HepG2 (cell line): ENCODE measurements at regions not wholly inside any gene's neighbourhood (a gene's known extent, or its start where the extent isn't known, plus 50 kb on each side); places are given as distances from the start of the nearest gene placed in this dataset.
"Not testable (repeated sequence)": the region's sequence is repeated elsewhere in the genome, so short reads cannot be mapped to it uniquely, and the experiment has no call there.

Experiments used
- ATAC-seq: fragments of 200-7000 bp; cut with Tn5 transposase; 3 replicates; pipeline ENCODE4 v1.9.1; 2020; ENCODE audit warnings: mild to moderate bottlenecking, moderate library complexity
- BruUV-seq: library from RNA; stranded (reverse); fragments of 400-500 nt; replicated peaks from 2 replicates; lab custom pipeline; 2021; lab: Mats Ljungman, UMichigan
- CTCF ChIA-PET: fragments of 300-600 bp; formaldehyde crosslinking; extraction: SDS; loops from one replicate; lab custom pipeline; 2021; ENCODE audit warnings: low total read pairs, inconsistent platforms, low intra/inter-chr PET ratio; lab: Yijun Ruan, JAX
- POLR2A ChIA-PET: fragments of 350-600 bp; sonication (Branson Sonifier 250); formaldehyde crosslinking; loops from one replicate; lab custom pipeline; 2020; ENCODE audit warnings: antibody characterized with exemption, inconsistent platforms; lab: Yijun Ruan, JAX
- DNase-seq: peaks from one replicate; pipeline ENCODE4 v3.0.0-alpha.2; 2015; ENCODE audit warnings: low spot score
- FAIRE-seq: peaks from 3 replicates; lab custom pipeline; 2011; peaks lifted over from hg19 to GRCh38; lab: Jason Lieb, UNC
- H2AFZ ChIP-seq: one replicate; pipeline ENCODE4 v1.6.1; 2011; ENCODE audit warnings: low read length, inconsistent platforms
- H3K27ac ChIP-seq: fragments of 300-600 bp; 3 replicates; pipeline ENCODE4 v1.8.0; 2011; ENCODE audit warnings: mixed run types, mild to moderate bottlenecking, mixed read lengths, low read length, inconsistent platforms; ENCODE audit not compliant: insufficient read depth; ENCODE audit errors: extremely low read length
- H3K27me3 ChIP-seq, 2 experiments: fragments of 200-600 bp in 1 of 2; 2 replicates in 1 of 2; 3 replicates in 1 of 2; pipeline versions ENCODE4 v1.6.0 to v1.8.0; 2011; ENCODE audit warnings: low read length in 2 of 2, mild to moderate bottlenecking in 2 of 2, moderate library complexity in 2 of 2, inconsistent platforms in 1 of 2; ENCODE audit not compliant: insufficient read depth in 2 of 2, control insufficient read depth in 1 of 2
- H3K36me3 ChIP-seq, 2 experiments: fragments of 200-600 bp in 1 of 2; replicated peaks in 1 of 2; 2 replicates in 1 of 2; 3 replicates in 1 of 2; pipeline versions ENCODE4 v1.5.1 to v1.8.0; 2011; ENCODE audit warnings: low read length in 2 of 2, inconsistent platforms in 1 of 2; ENCODE audit not compliant: insufficient read depth in 2 of 2, control insufficient read depth in 1 of 2
- H3K4me1 ChIP-seq: 2 replicates; pipeline ENCODE4 v1.5.1; 2012; ENCODE audit warnings: low read length, inconsistent platforms; ENCODE audit not compliant: insufficient read depth
- H3K4me2 ChIP-seq: 2 replicates; pipeline ENCODE4 v1.6.0; 2011; ENCODE audit warnings: low read depth, low read length, inconsistent platforms
- H3K4me3 ChIP-seq, 3 experiments: fragments of 200-600 bp in 1 of 3; sonication (generic), shearing (Covaris generic) in 1 of 3; replicated peaks in 1 of 3; 2 replicates each; pipeline ENCODE4 v1.5.1; 2011 to 2016; ENCODE audit warnings: low read length in 3 of 3, inconsistent platforms in 2 of 3, low read depth in 2 of 3, mild to moderate bottlenecking in 2 of 3, control low read depth in 1 of 3, mixed read lengths in 1 of 3; ENCODE audit not compliant: insufficient read depth in 1 of 3
- H3K79me2 ChIP-seq: one replicate; pipeline ENCODE4 v1.6.1; 2011; ENCODE audit warnings: low read length, inconsistent platforms; ENCODE audit not compliant: insufficient read depth
- H3K9ac ChIP-seq: 2 replicates; pipeline ENCODE4 v1.6.0; 2011; ENCODE audit warnings: mild to moderate bottlenecking, low read depth, low read length, inconsistent platforms; ENCODE audit not compliant: insufficient read depth
- H3K9me3 ChIP-seq: 2 replicates; pipeline ENCODE4 v1.5.1; 2012; ENCODE audit warnings: mild to moderate bottlenecking, low read length
- H4K20me1 ChIP-seq: 2 replicates; pipeline ENCODE4 v1.6.0; 2011; ENCODE audit warnings: inconsistent platforms, mild to moderate bottlenecking, low read length, moderate library complexity; ENCODE audit not compliant: insufficient read depth
- BHLHE40 ChIP-seq: IDR thresholded peaks from 2 replicates; pipeline ENCODE4 v1.6.1; 2011; ENCODE audit warnings: low read length, improper control_type of control experiment
- ZNF674 ChIP-seq: sonication (generic); formaldehyde crosslinking; IDR thresholded peaks from 2 replicates; pipeline ENCODE4 v1.5.0; 2020; ENCODE audit warnings: low read depth, mild to moderate bottlenecking, missing genetic modification reagents
- WGBS: methylation state at CpG from one replicate; pipeline ENCODE4 v1.1.6; 2017; ENCODE audit warnings: low lambda C conversion rate; 5-methylcytosine and 5-hydroxymethylcytosine counted together
- in situ Hi-C: cut with HindIII; loops from 2 replicates; pipeline ENCODE4 v1.10.0; 2017; ENCODE audit warnings: low pct_unique_long_range_greater_than_20kb; ENCODE audit not compliant: extremely low pct_ligation_motif_present
- intact Hi-C: fragments of 100-400 bp; cut with micrococcal nuclease; formaldehyde crosslinking; loops from one replicate; pipeline ENCODE4 v1.10.0; 2022; ENCODE audit not compliant: unreplicated experiment
- TF ChIP-seq, protein P1 (sequence below): sonication (generic); formaldehyde crosslinking; conservative IDR thresholded peaks from 2 replicates; pipeline ENCODE4 v1.4.0; 2020; ENCODE audit warnings: missing genetic modification reagents

- TF ChIP-seq BHLHE40 (no peak), ZNF674 (CRISPR knock-in tag) (no peak)
- TF ChIP-seq, protein P1, sequence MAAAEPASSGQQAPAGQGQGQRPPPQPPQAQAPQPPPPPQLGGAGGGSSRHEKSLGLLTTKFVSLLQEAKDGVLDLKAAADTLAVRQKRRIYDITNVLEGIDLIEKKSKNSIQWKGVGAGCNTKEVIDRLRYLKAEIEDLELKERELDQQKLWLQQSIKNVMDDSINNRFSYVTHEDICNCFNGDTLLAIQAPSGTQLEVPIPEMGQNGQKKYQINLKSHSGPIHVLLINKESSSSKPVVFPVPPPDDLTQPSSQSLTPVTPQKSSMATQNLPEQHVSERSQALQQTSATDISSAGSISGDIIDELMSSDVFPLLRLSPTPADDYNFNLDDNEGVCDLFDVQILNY, result no peak
These were observed 50.7 kb upstream of the VPREB1 start (continued) for GRCh38 chr22:22193923-22194322.

DNA sequence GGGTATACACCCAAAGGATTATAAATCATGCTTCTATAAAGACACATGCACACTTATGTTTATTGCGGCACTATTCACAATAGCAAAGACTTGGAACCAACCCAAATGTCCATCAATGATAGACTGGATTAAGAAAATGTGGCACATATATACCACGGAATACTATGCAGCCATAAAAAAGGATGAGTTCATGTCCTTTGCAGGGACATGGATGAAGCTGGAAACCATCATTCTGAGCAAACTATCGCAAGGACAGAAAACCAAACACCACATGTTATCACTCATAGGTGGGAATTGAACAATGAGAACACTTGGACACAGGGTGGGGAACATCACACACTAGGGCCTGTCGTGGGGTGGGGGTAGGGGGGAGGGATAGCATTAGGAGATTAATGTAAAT lies 51.1 kb upstream of the VPREB1 start:
- H3K9ac ChIP-seq, POLR2A ChIA-PET, H3K36me3 ChIP-seq, intact Hi-C loops, FAIRE-seq, H3K27ac ChIP-seq, H3K4me1 ChIP-seq, H4K20me1 ChIP-seq, H3K4me3 ChIP-seq, BruUV-seq, CTCF ChIA-PET, H3K27me3 ChIP-seq, H3K4me2 ChIP-seq, in situ Hi-C loops, DNase-seq, H3K79me2 ChIP-seq, H2AFZ ChIP-seq, H3K9me3 ChIP-seq, ATAC-seq: not testable (repeated sequence)
- WGBS, result 4% methylated on average over 3 of the region's 4 CpGs

DNA sequence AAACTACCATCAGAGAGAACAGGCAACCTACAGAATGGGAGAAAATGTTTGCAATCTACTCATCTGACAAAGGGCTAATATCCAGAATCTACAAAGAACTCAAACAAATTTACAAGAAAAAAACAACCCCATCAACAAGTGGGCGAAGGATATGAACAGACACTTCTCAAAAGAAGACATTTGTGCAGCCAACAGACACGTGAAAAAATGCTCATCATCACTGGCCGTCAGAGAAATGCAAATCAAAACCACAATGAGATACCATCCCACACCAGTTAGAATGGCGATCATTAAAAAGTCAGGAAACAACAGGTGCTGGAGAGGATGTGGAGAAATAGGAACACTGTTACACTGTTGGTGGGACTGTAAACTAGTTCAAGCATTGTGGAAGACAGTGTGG lies 51.6 kb upstream of the VPREB1 start:
- H2AFZ ChIP-seq, CTCF ChIA-PET, in situ Hi-C loops, H3K79me2 ChIP-seq, H3K4me3 ChIP-seq, H3K36me3 ChIP-seq, BruUV-seq, H3K4me2 ChIP-seq, DNase-seq, intact Hi-C loops, H3K27me3 ChIP-seq, H4K20me1 ChIP-seq, H3K4me1 ChIP-seq, H3K27ac ChIP-seq, POLR2A ChIA-PET, H3K9me3 ChIP-seq, H3K9ac ChIP-seq, ATAC-seq, FAIRE-seq: not testable (repeated sequence)
- 16% methylated on average over 4 of the region's 4 CpGs for WGBS

- H3K79me2 ChIP-seq, H3K4me2 ChIP-seq, intact Hi-C loops, H3K27ac ChIP-seq, H4K20me1 ChIP-seq, POLR2A ChIA-PET, ATAC-seq, H3K4me1 ChIP-seq, DNase-seq, H3K9me3 ChIP-seq, H2AFZ ChIP-seq, in situ Hi-C loops, H3K36me3 ChIP-seq, FAIRE-seq, H3K9ac ChIP-seq, CTCF ChIA-PET, H3K4me3 ChIP-seq, BruUV-seq: not testable (repeated sequence)
- H3K27me3 ChIP-seq, result peaks cover 0 to 10% of the 10 kb centered on the region in 2 experiments; a peak in 2 of 5 replicates
- WGBS, result 0% methylated on average over 4 of the region's 4 CpGs
These were observed 54.8 kb upstream of the VPREB1 start for GRCh38 chr22:22189796-22190195.

- CTCF ChIA-PET, H3K4me3 ChIP-seq, H3K4me2 ChIP-seq, H2AFZ ChIP-seq, POLR2A ChIA-PET, H4K20me1 ChIP-seq, ATAC-seq, FAIRE-seq, H3K79me2 ChIP-seq, H3K27ac ChIP-seq, BruUV-seq, intact Hi-C loops, DNase-seq, H3K9me3 ChIP-seq, H3K9ac ChIP-seq, H3K4me1 ChIP-seq, in situ Hi-C loops, H3K36me3 ChIP-seq: not testable (repeated sequence)
- WGBS, result 46% methylated on average over 10 of the region's 11 CpGs
- peaks cover 0 to 15% of the 10 kb centered on the region in 2 experiments; a peak in 2 of 5 replicates for H3K27me3 ChIP-seq
These were observed 56.7 kb upstream of the VPREB1 start for GRCh38 chr22:22187863-22188262.
